Stomach (tissue), 8 donors: ENCODE measurements at regions not wholly inside any gene's neighbourhood (a gene's known extent, or its start where the extent isn't known, plus 50 kb on each side); places are given as distances from the start of the nearest gene placed in this dataset.
"Not testable (repeated sequence)": the region's sequence is repeated elsewhere in the genome, so short reads cannot be mapped to it uniquely, and the experiment has no call there.

Experiments
- DNase-seq, 2 donors: peaks; one replicate each; pipeline versions ENCODE4 v3.0.0 to v3.0.0-alpha.2; 2013 to 2019
- H3K27ac ChIP-seq, 5 donors: fragments of 200-600 bp in 4 of 5; sonication (generic) in 4 of 5; one replicate each; pipeline ENCODE4 v1.5.1; 2013 to 2019; ENCODE audit warnings: mild to moderate bottlenecking in 1 of 5, moderate library complexity in 1 of 5
- H3K27me3 ChIP-seq, 3 donors: fragments of 200-600 bp; sonication (generic); one replicate each; pipeline ENCODE4 v1.5.1; 2017 to 2019; ENCODE audit warnings: mixed run types in 1 of 3
- H3K36me3 ChIP-seq, 4 donors: fragments of 200-600 bp; sonication (generic); 1 replicate in 3 of 4; 2 replicates in 1 of 4; pipeline ENCODE4 v1.5.1; 2016 to 2019
- H3K4me1 ChIP-seq, 4 donors: fragments of 200-600 bp; sonication (generic); one replicate each; pipeline ENCODE4 v1.5.1; 2016 to 2019
- H3K4me3 ChIP-seq, 4 donors: fragments of 200-600 bp; sonication (generic) in 3 of 4; one replicate each; pipeline ENCODE4 v1.5.1; 2016 to 2019; ENCODE audit warnings: mild to moderate bottlenecking in 1 of 4
- H3K9me3 ChIP-seq, 4 donors: fragments of 200-600 bp; sonication (generic); one replicate each; pipeline ENCODE4 v1.5.1; 2016 to 2019
- CTCF ChIP-seq, 7 experiments: fragments of 450-650 bp in 4 of 7; fragments of 200-600 bp in 3 of 7; sonication (generic) in 3 of 7; IDR thresholded peaks; one replicate each; pipeline ENCODE4 v1.5.1; 2016 to 2019; ENCODE audit warnings: antibody characterized with exemption in 7 of 7, control low read depth in 2 of 7, mild to moderate bottlenecking in 1 of 7
- EP300 ChIP-seq: sonication (generic); formaldehyde crosslinking; IDR thresholded peaks from one replicate; pipeline ENCODE4 v1.6.1; 2017; ENCODE audit warnings: antibody characterized with exemption
- POLR2A ChIP-seq, 4 donors: fragments of 450-650 bp; IDR thresholded peaks; one replicate each; pipeline ENCODE4 v1.6.1; 2016; ENCODE audit warnings: antibody characterized with exemption in 4 of 4, control low read depth in 2 of 4, mild to moderate bottlenecking in 1 of 4, moderate library complexity in 1 of 4
- POLR2AphosphoS5 ChIP-seq, 3 donors: sonication (generic); formaldehyde crosslinking; IDR thresholded peaks; one replicate each; pipeline ENCODE4 v1.6.1; 2016; ENCODE audit warnings: antibody characterized with exemption in 3 of 3
- WGBS, 5 donors: extraction: QIAGEN DNeasy Blood & Tissue Kit in 3 of 5; methylation state at CpG; one replicate each; pipeline versions ENCODE4 v1.1.5 to v1.1.7; 2013 to 2018; 5-methylcytosine and 5-hydroxymethylcytosine counted together
- intact Hi-C: fragments of 100-400 bp; cut with DNase I; formaldehyde crosslinking; loops from one replicate; pipeline ENCODE4 v1.15.1; 2023; ENCODE audit warnings: low total_unique reads
- donor health status: healthy with polysubstance abuse.
- donor health status: Bipolar disorder and iron deficiency.
- donor health status: healthy.

- no peaks in the 10 kb centered on the region for H3K27me3 ChIP-seq
- H3K27ac ChIP-seq: no peak overlapping the region
- intact Hi-C loops: no loop called here
- no peak for TF ChIP-seq CTCF (IDR thresholded peaks at IDR 0.05)
- TF ChIP-seq POLR2A (IDR thresholded peaks at IDR 0.05): no peak
- no peak for TF ChIP-seq POLR2AphosphoS5 (IDR thresholded peaks at IDR 0.05)
- no peak for TF ChIP-seq EP300
- no peaks in the 10 kb centered on the region for H3K36me3 ChIP-seq
- WGBS, 5 donors: 81 to 92% (median 84%) methylated on average over 2 of the region's 2 CpGs
- no peak overlapping the region for H3K4me3 ChIP-seq
- DNase-seq: no peak
- H3K9me3 ChIP-seq: no peaks in the 10 kb centered on the region
- H3K4me1 ChIP-seq: no peaks in the 10 kb centered on the region
Measured at GRCh38 chr4:132479543-132479942, 669.6 kb upstream of the PCDH10 start.

GRCh38 chr4:132488555-132488954 lies 660.5 kb upstream of the PCDH10 start:
- Histone ChIP-seq H3K4me3 (no peak overlapping the region), H3K36me3 (no peaks in the 10 kb centered on the region), H3K9me3 (peaks cover 0 to 21% (median 12%) of the 10 kb centered on the region in 4 donors), H3K27me3 (no peaks in the 10 kb centered on the region), H3K27ac (no peak overlapping the region), H3K4me1 (no peaks in the 10 kb centered on the region)
- intact Hi-C loops: no loop called here
- TF ChIP-seq EP300 (no peak), POLR2A (IDR thresholded peaks at IDR 0.05) (no peak), CTCF (IDR thresholded peaks at IDR 0.05) (no peak)
- 74 to 84% (median 77%) methylated on average over 3 of the region's 3 CpGs for WGBS, 5 donors
- no peak for DNase-seq

GRCh38 chr4:132493476-132493875 lies 655.6 kb upstream of the PCDH10 start:
- no peak overlapping the region for H3K27ac ChIP-seq
- H3K4me3 ChIP-seq: no peak overlapping the region
- no peaks in the 10 kb centered on the region for H3K27me3 ChIP-seq
- H3K36me3 ChIP-seq: no peaks in the 10 kb centered on the region
- no peaks in the 10 kb centered on the region for H3K4me1 ChIP-seq
- TF ChIP-seq POLR2A (IDR thresholded peaks at IDR 0.05): no peak
- no peak for TF ChIP-seq POLR2AphosphoS5 (IDR thresholded peaks at IDR 0.05)
- TF ChIP-seq EP300: no peak
- TF ChIP-seq CTCF (IDR thresholded peaks at IDR 0.05): no peak
- H3K9me3 ChIP-seq: peaks cover 0 to 13% (median 6%) of the 10 kb centered on the region in 4 donors
- intact Hi-C loops: no loop called here
- no peak for DNase-seq

- H3K4me3 ChIP-seq, DNase-seq, H3K36me3 ChIP-seq, H3K9me3 ChIP-seq, intact Hi-C loops, H3K4me1 ChIP-seq, H3K27me3 ChIP-seq, H3K27ac ChIP-seq: not testable (repeated sequence)
- 62 to 65% (median 63%) methylated on average over 9 of the region's 9 CpGs for WGBS, 5 donors
Measured at GRCh38 chr4:132495267-132495812, 653.8 kb upstream of the PCDH10 start.

- no peak for DNase-seq
- TF ChIP-seq EP300 (no peak), POLR2AphosphoS5 (IDR thresholded peaks at IDR 0.05) (no peak)
- 67 to 96% (median 92%) methylated on average over 2 of the region's 2 CpGs for WGBS, 5 donors
- no peak overlapping the region for H3K4me3 ChIP-seq
- no peaks in the 10 kb centered on the region for H3K36me3 ChIP-seq
- H3K9me3 ChIP-seq: no peaks in the 10 kb centered on the region
- no peak overlapping the region for H3K27ac ChIP-seq
- H3K27me3 ChIP-seq: no peaks in the 10 kb centered on the region
- intact Hi-C loops: no loop called here
- H3K4me1 ChIP-seq: no peaks in the 10 kb centered on the region
Measured at GRCh38 chr4:132498215-132498614, 650.9 kb upstream of the PCDH10 start.
